ENCODE measurements at regions not wholly inside any gene's neighbourhood (a gene's known extent, or its start where the extent isn't known, plus 50 kb on each side); places are given as distances from the start of the nearest gene placed in this dataset.
A peak's percentile ranks its signal among the peaks of the same experiment; 100 is the strongest.

DNA sequence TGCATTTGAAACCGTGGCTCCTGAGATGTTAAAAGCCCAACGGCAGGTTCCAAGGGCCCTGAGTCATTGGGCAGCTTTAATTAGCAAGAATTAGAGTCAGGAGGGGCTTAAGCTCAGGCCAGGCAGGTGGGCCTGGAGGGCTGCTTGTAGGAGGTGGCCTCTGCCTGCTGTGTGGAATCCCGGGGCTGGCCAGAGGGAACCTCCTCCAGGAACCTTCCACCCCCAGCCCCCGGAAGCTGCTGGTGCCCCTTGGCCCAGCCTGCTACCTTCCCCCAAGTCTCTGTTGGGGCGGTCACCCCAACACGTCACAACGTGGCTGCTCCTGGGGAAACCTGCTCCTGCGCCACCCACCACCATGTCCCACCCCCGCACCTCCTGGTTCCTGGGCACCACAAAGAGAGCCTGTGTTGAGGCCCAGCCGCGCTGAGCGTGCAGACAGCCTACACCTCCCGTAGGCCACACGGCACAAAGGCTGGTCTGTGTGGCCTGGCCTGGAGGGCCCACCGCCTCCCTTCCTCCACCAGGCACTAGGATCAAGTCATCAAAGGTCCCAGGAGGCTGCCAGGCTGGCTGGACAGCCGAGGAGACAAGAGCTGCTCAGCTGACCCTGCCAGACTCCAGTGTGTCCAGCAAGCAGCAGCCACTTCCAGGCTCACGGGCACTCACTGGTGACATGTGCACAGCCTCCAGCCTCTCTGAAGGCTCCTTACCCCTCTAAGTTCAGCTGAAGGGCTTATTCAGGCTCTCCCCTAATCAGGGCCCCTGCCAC, 86.3 kb downstream of the SNX5 start (continued):
- TF ChIP-seq ZBTB44 (CRISPR knock-in tag; IDR thresholded peaks at IDR 0.05) (no peak; the same call in 1 of the 2 replicates), ZNF383 (CRISPR knock-in tag; IDR thresholded peaks at IDR 0.05; ENCODE audit: borderline replicate concordance) (no peak), THAP11 (CRISPR knock-in tag; IDR thresholded peaks at IDR 0.05) (peak; percentile 46), ZSCAN21 (CRISPR knock-in tag; IDR thresholded peaks at IDR 0.05; ENCODE audit: borderline replicate concordance) (peak; percentile 95), TCF12 (IDR thresholded peaks at IDR 0.05) (no peak), TCF12 (CRISPR knock-in tag; IDR thresholded peaks at IDR 0.05) (0 out of 2 replicates have a peak, but pooled peaks have one; percentile 29), ZNF263 (CRISPR knock-in tag; IDR thresholded peaks at IDR 0.05) (0 out of 2 replicates have a peak, but pooled peaks have one; percentile 31), HNRNPH1 (optimal IDR thresholded peaks at IDR 0.05; ENCODE audit: low read depth, low read length) (peak; percentile 22), TAF1 (CRISPR knock-in tag; IDR thresholded peaks at IDR 0.05) (peak; percentile 55), ZBTB38 (CRISPR knock-in tag; IDR thresholded peaks at IDR 0.05) (peak; percentile 99), HES4 (CRISPR knock-in tag; IDR thresholded peaks at IDR 0.05; ENCODE audit: borderline replicate concordance) (peak; percentile 81; the same call in 1 of the 2 replicates), NR2F6 (IDR thresholded peaks at IDR 0.05) (no peak), NR2F6 (CRISPR knock-in tag; IDR thresholded peaks at IDR 0.05) (peak; percentile 83; the same call in 1 of the 2 replicates), IKZF4 (CRISPR knock-in tag; IDR thresholded peaks at IDR 0.05; ENCODE audit: borderline replicate concordance, low read depth, not compliant biosample characterization) (no peak)
- TF ChIP-seq, protein P1, sequence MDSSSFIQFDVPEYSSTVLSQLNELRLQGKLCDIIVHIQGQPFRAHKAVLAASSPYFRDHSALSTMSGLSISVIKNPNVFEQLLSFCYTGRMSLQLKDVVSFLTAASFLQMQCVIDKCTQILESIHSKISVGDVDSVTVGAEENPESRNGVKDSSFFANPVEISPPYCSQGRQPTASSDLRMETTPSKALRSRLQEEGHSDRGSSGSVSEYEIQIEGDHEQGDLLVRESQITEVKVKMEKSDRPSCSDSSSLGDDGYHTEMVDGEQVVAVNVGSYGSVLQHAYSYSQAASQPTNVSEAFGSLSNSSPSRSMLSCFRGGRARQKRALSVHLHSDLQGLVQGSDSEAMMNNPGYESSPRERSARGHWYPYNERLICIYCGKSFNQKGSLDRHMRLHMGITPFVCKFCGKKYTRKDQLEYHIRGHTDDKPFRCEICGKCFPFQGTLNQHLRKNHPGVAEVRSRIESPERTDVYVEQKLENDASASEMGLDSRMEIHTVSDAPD (CRISPR knock-in tag; IDR thresholded peaks at IDR 0.05) = 0 out of 2 replicates have a peak, but pooled peaks have one; percentile 78
- TF ChIP-seq, protein P2, sequence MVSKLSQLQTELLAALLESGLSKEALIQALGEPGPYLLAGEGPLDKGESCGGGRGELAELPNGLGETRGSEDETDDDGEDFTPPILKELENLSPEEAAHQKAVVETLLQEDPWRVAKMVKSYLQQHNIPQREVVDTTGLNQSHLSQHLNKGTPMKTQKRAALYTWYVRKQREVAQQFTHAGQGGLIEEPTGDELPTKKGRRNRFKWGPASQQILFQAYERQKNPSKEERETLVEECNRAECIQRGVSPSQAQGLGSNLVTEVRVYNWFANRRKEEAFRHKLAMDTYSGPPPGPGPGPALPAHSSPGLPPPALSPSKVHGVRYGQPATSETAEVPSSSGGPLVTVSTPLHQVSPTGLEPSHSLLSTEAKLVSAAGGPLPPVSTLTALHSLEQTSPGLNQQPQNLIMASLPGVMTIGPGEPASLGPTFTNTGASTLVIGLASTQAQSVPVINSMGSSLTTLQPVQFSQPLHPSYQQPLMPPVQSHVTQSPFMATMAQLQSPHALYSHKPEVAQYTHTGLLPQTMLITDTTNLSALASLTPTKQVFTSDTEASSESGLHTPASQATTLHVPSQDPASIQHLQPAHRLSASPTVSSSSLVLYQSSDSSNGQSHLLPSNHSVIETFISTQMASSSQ (IDR thresholded peaks at IDR 0.05; ENCODE audit: low read depth) = no peak
- TF ChIP-seq, protein P2 (CRISPR knock-in tag; IDR thresholded peaks at IDR 0.05; ENCODE audit: borderline replicate concordance) = peak; percentile 80; the same call in 1 of the 2 replicates

Measured in HepG2 (cell line).